A673 (cell line): ENCODE measurements at regions not wholly inside any gene's neighbourhood (a gene's known extent, or its start where the extent isn't known, plus 50 kb on each side); places are given as distances from the start of the nearest gene placed in this dataset.

ENCODE experiments used
- BruUV-seq: library from RNA; stranded (reverse); fragments of 400-500 nt; replicated peaks from 2 replicates; lab custom pipeline; 2021; lab: Mats Ljungman, UMichigan
- CTCF ChIA-PET: fragments of 300-600 bp; sonication (Branson Sonifier 250); formaldehyde crosslinking; loops from one replicate; lab custom pipeline; 2022; ENCODE audit warnings: antibody characterized with exemption; lab: Charles Lee
- POLR2A ChIA-PET: fragments of 300-600 bp; sonication (Branson Sonifier 250); formaldehyde crosslinking; loops from one replicate; lab custom pipeline; 2022; ENCODE audit warnings: antibody characterized with exemption; ENCODE audit not compliant: low non-redundant PET; lab: Charles Lee
- DNase-seq: peaks from one replicate; pipeline ENCODE4 v3.0.0-alpha.2; 2015; ENCODE audit warnings: low spot score
- H3K27ac ChIP-seq: fragments of 200-600 bp; sonication (generic); 2 replicates; pipeline ENCODE4 v1.5.1; 2016; ENCODE audit warnings: mixed run types, low read depth, mild to moderate bottlenecking, mixed read lengths, antibody characterized with exemption, low read length; ENCODE audit not compliant: poor library complexity, severe bottlenecking
- H3K27me3 ChIP-seq: fragments of 200-600 bp; sonication (generic); replicated peaks from 2 replicates; pipeline ENCODE4 v1.6.1; 2017; ENCODE audit warnings: mixed run types, low read depth, mild to moderate bottlenecking, mixed read lengths, antibody characterized with exemption, low read length; ENCODE audit not compliant: insufficient read depth, poor library complexity
- H3K36me3 ChIP-seq: fragments of 200-600 bp; sonication (generic); 2 replicates; pipeline ENCODE4 v1.6.1; 2016; ENCODE audit warnings: mixed run types, mild to moderate bottlenecking, mixed read lengths, antibody characterized with exemption, low read length; ENCODE audit not compliant: insufficient read depth, poor library complexity, severe bottlenecking
- H3K4me1 ChIP-seq: fragments of 200-600 bp; sonication (generic); 2 replicates; pipeline ENCODE4 v1.6.1; 2017; ENCODE audit warnings: mixed run types, mild to moderate bottlenecking, mixed read lengths, antibody characterized with exemption, low read length; ENCODE audit not compliant: insufficient read depth, poor library complexity, severe bottlenecking
- H3K4me3 ChIP-seq: fragments of 200-600 bp; sonication (generic); 2 replicates; pipeline ENCODE4 v1.5.1; 2016; ENCODE audit warnings: low read depth, mixed run types, mild to moderate bottlenecking, mixed read lengths, low read length; ENCODE audit not compliant: poor library complexity, severe bottlenecking
- H3K9me3 ChIP-seq: fragments of 200-600 bp; sonication (generic); 2 replicates; pipeline ENCODE4 v1.6.1; 2016; ENCODE audit warnings: mixed run types, low read depth, mild to moderate bottlenecking, mixed read lengths, antibody characterized with exemption, low read length; ENCODE audit not compliant: poor library complexity, severe bottlenecking
- EZH2 ChIP-seq: fragments of 200-600 bp; sonication (generic); IDR thresholded peaks from 2 replicates; pipeline ENCODE4 v1.6.1; 2017; ENCODE audit warnings: borderline replicate concordance, low read depth, mild to moderate bottlenecking, mixed read lengths, antibody characterized with exemption, low read length; ENCODE audit not compliant: poor library complexity, severe bottlenecking
- intact Hi-C: fragments of 100-400 bp; cut with micrococcal nuclease; formaldehyde crosslinking; loops from one replicate; pipeline ENCODE4 v1.10.0; 2022; ENCODE audit not compliant: unreplicated experiment
- TF ChIP-seq, protein P1 (sequence below): fragments of 300-800, 200-600 bp; sonication (generic); conservative IDR thresholded peaks from 2 replicates; pipeline ENCODE4 v1.5.1; 2017; ENCODE audit warnings: low read depth, mild to moderate bottlenecking, antibody characterized with exemption, low read length, moderate library complexity, mixed read lengths

GRCh38 chr2:16128746-16129610 lies 188.6 kb downstream of the MYCN start:
- ChIA-PET CTCF (no interaction called here), POLR2A (no interaction called here)
- Histone ChIP-seq H3K27me3 (no peaks in the 10 kb centered on the region), H3K4me1 (no peaks in the 10 kb centered on the region), H3K9me3 (no peaks in the 10 kb centered on the region), H3K36me3 (no peaks in the 10 kb centered on the region), H3K4me3 (no peak overlapping the region), H3K27ac (no peak overlapping the region)
- intact Hi-C loops = no loop called here
- no TSS peak for BruUV-seq
- no peak for DNase-seq
- TF ChIP-seq, protein P1, sequence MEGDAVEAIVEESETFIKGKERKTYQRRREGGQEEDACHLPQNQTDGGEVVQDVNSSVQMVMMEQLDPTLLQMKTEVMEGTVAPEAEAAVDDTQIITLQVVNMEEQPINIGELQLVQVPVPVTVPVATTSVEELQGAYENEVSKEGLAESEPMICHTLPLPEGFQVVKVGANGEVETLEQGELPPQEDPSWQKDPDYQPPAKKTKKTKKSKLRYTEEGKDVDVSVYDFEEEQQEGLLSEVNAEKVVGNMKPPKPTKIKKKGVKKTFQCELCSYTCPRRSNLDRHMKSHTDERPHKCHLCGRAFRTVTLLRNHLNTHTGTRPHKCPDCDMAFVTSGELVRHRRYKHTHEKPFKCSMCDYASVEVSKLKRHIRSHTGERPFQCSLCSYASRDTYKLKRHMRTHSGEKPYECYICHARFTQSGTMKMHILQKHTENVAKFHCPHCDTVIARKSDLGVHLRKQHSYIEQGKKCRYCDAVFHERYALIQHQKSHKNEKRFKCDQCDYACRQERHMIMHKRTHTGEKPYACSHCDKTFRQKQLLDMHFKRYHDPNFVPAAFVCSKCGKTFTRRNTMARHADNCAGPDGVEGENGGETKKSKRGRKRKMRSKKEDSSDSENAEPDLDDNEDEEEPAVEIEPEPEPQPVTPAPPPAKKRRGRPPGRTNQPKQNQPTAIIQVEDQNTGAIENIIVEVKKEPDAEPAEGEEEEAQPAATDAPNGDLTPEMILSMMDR = no peak
- TF ChIP-seq EZH2 = no peak

- DNase-seq = no peak
- H3K27ac ChIP-seq = no peak overlapping the region
- H3K4me1 ChIP-seq = no peaks in the 10 kb centered on the region
- POLR2A ChIA-PET = no interaction called here
- H3K27me3 ChIP-seq = peaks cover 3% of the 10 kb centered on the region
- H3K9me3 ChIP-seq = no peaks in the 10 kb centered on the region
- intact Hi-C loops = no loop called here
- TF ChIP-seq, protein P1 = no peak
- TF ChIP-seq EZH2 = no peak
- CTCF ChIA-PET = no interaction called here
- no TSS peak for BruUV-seq
- H3K4me3 ChIP-seq = no peak overlapping the region
- H3K36me3 ChIP-seq = no peaks in the 10 kb centered on the region
Observed at GRCh38 chr2:16127958-16128357, 187.6 kb downstream of the MYCN start.

GRCh38 chr2:16127276-16127940 lies 187.1 kb downstream of the MYCN start:
- Histone ChIP-seq H3K4me1 (no peaks in the 10 kb centered on the region), H3K27ac (no peak overlapping the region), H3K4me3 (no peak overlapping the region), H3K27me3 (peaks cover 3% of the 10 kb centered on the region), H3K36me3 (no peaks in the 10 kb centered on the region), H3K9me3 (no peaks in the 10 kb centered on the region)
- DNase-seq = no peak
- intact Hi-C loops = no loop called here
- ChIA-PET POLR2A (no interaction called here), CTCF (no interaction called here)
- TF ChIP-seq EZH2 = no peak
- TF ChIP-seq, protein P1 = no peak
- BruUV-seq = no TSS peak
